Omental fat pad (tissue), 3 donors: ENCODE measurements at regions not wholly inside any gene's neighbourhood (a gene's known extent, or its start where the extent isn't known, plus 50 kb on each side); places are given as distances from the start of the nearest gene placed in this dataset.
A peak's percentile ranks its signal among the peaks of the same experiment; 100 is the strongest.

Experiments
- ATAC-seq: fragments of 150-250 bp; one replicate; pipeline ENCODE4 v1.9.1; 2016; ENCODE audit warnings: mild to moderate bottlenecking, moderate library complexity; ENCODE audit not compliant: low FRiP score
- DNase-seq: peaks from one replicate; pipeline ENCODE4 v3.0.0-alpha.2; 2019; ENCODE audit warnings: low spot score
- TF ChIP-seq, protein P1 (sequence below), 3 donors: fragments of 450-650 bp; IDR thresholded peaks; one replicate each; pipeline ENCODE4 v1.5.1; 2016 to 2017; ENCODE audit warnings: antibody characterized with exemption in 3 of 3, mild to moderate bottlenecking in 3 of 3, moderate library complexity in 2 of 3

DNA sequence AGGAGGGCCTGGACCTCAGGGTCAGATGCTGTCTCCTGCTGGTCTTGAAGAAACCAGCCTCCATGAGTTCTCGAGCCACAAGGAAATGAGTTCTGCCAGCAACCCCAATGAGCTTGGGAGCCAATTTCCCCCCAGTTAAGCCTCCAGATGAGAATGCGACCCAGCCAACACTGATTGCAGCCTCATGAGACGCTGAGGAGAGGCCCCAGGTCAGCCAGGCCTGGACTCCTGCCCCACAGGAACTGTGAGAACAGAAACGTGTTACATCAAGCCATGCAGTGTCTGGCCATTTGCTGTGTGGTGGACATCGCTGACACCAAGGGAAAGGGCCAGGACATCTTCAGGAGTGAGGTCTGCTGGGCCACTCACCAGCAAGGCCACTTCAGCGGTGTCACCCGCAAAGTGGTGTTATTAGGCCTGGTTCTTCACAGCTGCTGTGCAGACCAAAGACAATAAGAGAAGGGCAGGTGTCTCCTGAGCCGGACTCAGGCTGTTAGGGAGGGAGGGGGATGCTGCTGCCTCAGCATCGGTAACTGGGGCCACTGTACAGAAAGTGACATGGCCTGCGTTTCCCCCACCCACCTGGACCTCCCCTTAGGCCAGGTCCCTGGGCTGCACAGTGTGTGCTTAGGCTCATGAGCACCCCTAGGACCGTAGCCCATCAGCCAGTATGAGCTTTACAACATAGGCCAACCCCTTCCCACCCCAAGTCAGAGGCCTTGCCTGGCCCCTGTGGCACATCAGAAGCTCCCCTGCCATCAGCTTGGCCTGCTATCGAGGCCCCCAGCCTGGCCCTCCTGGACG lies 272.4 kb upstream of the RTL1 start:
- peak; percentile 4 for DNase-seq
- no peak for ATAC-seq
- TF ChIP-seq, protein P1, sequence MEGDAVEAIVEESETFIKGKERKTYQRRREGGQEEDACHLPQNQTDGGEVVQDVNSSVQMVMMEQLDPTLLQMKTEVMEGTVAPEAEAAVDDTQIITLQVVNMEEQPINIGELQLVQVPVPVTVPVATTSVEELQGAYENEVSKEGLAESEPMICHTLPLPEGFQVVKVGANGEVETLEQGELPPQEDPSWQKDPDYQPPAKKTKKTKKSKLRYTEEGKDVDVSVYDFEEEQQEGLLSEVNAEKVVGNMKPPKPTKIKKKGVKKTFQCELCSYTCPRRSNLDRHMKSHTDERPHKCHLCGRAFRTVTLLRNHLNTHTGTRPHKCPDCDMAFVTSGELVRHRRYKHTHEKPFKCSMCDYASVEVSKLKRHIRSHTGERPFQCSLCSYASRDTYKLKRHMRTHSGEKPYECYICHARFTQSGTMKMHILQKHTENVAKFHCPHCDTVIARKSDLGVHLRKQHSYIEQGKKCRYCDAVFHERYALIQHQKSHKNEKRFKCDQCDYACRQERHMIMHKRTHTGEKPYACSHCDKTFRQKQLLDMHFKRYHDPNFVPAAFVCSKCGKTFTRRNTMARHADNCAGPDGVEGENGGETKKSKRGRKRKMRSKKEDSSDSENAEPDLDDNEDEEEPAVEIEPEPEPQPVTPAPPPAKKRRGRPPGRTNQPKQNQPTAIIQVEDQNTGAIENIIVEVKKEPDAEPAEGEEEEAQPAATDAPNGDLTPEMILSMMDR (IDR thresholded peaks at IDR 0.05), result no peak

DNA sequence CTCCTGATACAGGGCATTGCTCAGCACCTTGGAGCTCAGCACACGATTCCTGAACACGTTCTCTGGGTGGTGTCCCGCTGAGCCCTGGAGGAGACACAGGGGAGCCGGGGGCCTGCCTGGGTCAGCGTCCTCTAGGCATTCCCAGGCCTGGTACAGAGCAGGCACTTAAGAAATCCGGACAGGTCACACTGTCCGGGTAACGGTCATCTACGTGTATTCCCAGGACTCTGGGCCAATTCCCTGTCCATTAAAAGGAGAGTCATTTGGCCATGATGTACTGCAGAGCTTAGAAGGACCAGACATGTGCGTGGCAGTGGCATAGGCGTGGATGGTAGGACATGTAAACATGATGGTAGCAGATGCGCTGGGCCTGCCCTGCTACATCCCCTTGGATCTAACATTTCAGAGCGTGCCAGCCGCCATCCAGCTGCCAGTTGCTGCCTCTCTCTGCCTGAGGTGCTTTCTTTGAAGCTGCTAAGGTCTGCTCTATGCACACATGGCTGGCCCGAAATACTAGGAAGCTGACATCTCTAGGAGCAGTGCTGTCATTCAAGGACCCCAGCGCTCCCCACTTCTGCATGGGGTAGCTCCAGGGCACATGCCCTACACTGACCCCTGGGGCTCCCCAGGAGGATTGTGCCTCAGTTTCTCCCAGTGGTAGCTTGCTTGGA lies 273.1 kb upstream of the RTL1 start:
- TF ChIP-seq, protein P1 (IDR thresholded peaks at IDR 0.05), result no peak
- DNase-seq (peak; percentile 3), ATAC-seq (no peak)

DNA sequence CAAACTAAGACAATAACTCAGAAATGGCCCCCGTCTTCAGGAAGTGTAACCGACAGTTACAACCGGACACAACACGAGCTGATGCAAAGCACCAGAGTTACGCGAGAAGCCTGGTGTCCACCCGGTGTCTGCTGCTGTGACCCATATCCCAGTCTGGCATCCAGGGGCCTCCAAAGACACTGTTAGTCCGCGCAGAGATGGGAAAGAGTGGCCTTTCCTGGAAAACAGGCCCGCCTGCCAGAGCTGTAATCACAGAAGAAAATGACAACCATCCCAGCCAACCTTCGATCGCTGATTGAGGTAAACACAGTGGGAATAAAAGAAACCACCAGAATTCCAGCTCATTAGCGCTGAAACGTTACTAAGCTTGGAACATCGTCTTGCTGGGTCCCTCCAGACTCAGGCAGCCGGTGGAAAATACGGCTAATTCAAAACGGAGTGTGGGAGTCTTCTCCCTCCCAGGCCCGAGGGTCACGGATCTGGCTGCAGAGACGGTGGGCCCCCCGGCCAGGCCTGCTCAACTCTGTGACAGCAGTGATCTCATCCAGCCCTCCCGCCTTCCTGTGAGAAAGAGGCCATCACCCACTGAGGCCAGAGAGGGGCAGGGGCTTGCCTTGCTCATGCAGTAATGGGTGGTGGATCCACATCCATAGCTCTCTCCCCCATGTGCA lies 273.9 kb upstream of the RTL1 start:
- TF ChIP-seq, protein P1 (IDR thresholded peaks at IDR 0.05), result no peak
- ATAC-seq (no peak), DNase-seq (peak; percentile 12)

DNA sequence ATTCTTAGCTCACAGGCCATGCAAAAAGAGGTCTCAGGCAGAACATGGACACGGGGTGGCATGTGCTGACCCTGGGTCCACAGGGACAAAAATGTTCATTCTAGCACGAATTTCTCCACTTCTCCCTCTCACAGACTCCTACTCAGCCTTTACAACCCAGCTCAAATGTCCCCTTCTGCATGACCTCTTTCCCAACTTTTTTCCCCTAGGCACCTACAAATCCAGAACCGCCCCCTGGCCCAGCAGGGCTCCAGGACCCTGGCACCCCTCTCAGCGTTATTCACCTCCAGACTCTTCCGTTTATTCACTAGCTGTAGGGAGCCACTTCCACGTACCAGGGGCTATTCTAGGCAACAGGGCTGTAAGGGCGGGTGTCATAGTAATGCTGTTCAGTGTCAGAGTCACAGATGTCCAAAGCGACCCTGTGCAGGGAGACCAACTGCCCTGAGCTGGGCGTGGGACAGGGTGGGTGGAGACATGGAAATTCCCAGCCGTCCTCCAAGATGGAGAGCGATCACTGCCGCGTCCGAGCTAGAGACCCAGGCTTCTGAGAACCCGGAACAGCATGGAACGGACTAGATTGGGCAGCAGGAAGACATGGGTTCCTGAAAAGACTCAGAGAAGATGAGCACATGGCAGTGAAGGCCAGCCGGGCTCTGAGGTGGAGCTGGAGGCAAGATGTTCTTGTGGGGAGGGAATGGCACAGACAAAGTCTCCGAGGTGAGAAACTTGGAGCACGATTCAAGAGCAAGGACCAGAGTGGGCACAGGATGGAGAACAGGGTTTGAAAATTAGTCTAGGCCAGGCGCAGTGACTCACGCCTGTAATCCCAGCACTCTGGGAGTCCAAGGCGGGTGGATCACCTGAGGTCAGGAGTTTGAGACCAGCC lies 274.9 kb upstream of the RTL1 start:
- TF ChIP-seq, protein P1 (IDR thresholded peaks at IDR 0.05), result no peak
- ATAC-seq (no peak), DNase-seq (peak; percentile 17)

DNA sequence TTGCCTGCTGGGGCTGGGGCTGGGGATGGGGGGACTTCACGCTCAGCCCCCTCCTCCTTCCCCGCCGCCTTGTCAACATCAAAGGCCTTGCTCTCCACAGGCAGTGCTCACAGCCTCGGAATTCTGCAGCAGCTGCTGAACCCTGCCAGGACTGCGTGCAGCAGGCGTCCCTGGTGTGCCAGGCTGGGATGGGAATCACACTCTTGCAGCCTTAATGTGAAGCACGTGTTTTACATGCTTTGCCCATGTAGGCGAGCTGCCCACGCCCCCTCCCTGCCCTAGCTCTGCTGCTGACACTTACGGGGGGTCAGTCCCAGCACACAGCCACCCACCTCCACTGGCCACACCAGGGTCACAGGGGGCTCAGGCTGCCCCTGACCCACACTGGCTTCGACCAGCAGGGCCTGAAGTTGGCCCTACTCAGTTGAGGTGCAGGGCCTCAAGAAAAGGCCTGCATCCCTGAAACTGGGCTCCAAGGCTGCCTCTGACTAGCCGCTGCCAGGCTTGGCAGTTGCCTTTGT lies 276.2 kb upstream of the RTL1 start:
- DNase-seq (no peak), ATAC-seq (no peak)
- TF ChIP-seq, protein P1 (IDR thresholded peaks at IDR 0.05), result no peak
